Hematopoietic multipotent progenitor cell treated with erythropoietin and hydrocortisone succinate and interleukin-3 and kit ligand, for 8 days (in vitro differentiated cells): ENCODE measurements at regions not wholly inside any gene's neighbourhood (a gene's known extent, or its start where the extent isn't known, plus 50 kb on each side); places are given as distances from the start of the nearest gene placed in this dataset.
A peak's percentile ranks its signal among the peaks of the same experiment; 100 is the strongest.
"Not testable (repeated sequence)": the region's sequence is repeated elsewhere in the genome, so short reads cannot be mapped to it uniquely, and the experiment has no call there.

ENCODE experiments used
- DNase-seq: peaks from one replicate; pipeline ENCODE4 v3.0.0-alpha.2; 2015

DNA sequence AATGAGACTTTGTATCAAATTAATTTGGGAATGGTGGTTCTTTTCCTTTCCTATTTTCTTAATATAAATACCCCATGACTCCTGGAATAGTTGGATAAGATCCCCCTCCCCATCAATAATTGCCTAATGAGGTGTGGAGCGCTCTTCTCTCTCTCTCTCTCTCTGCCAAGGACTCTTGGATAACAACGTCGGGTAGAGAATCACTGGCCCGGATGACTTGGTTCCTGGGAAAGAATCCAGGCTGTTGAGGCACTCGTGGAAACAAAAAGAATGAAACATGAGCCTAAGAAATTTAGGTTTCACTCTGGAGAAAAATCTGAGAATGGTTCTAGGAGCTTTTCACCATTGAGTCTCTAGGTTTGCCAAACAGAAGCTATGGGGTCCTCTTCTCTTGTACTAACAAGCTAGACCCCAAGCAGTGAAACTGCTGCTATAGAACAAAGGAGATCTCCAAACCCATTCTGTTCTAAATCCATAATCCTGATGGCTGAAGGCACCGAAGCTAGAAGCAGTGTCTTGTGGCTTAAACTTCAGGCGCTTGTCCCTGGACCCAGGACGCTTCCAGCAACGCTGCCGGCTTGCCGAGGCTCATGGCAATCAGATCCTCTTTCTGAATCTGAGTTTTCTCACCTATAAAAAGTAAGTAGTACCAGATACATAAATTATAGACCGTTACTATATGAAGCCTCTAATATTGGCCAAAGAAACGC, 241.6 kb upstream of the BTBD3 start:
- DNase-seq, result no peak

GRCh38 chr20:11676630-11677287, 240.9 kb upstream of the BTBD3 start:
- DNase-seq, result peak; percentile 33

DNA sequence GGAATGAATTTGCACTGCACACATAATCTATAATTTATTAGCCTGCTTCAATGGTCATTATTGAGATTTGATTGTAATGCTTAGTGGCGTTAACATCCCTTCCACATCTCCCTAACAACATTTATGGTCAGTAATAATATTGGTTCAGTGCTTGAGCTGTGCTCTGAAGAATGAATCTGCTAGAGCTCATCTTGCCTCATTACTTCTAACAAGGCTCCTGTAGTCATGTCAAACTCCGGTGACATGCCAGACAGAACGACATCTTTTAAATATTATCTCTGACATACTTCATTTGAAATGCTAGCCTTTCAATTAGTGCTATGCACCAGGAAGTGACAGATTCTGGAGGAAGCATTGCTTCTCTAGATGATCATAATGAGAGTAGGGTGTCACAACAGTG, 240.3 kb upstream of the BTBD3 start:
- DNase-seq, result no peak

- DNase-seq, result no peak
These were observed 239.9 kb upstream of the BTBD3 start for GRCh38 chr20:11677836-11678235.

- DNase-seq, result no peak
These were observed 235.4 kb upstream of the BTBD3 start for GRCh38 chr20:11682285-11682684.

DNA sequence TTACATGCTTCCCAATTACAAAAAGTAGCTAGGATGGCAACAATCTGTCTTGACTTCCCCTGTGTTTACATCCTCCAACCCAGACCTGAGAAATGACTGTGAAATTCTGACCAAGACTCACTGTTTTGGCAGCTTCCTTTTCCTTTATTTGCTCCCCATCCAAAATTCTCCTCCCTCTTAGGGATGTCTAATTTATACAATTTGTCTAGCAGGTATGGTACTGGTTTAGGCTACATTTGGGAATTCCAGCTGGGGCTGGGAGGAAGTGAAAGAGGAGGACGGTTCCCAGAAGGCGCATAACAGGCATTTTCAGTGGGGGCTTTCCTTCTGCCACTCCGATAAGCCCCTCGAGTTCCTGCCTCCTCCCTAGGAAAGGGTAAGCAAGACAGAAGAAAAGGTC, 231.5 kb upstream of the BTBD3 start:
- no peak for DNase-seq

GRCh38 chr20:11686820-11687543, 230.7 kb upstream of the BTBD3 start:
- no peak for DNase-seq

- no peak for DNase-seq
These were observed 230.0 kb upstream of the BTBD3 start for GRCh38 chr20:11687546-11688292.

- no peak for DNase-seq
These were observed 228.4 kb upstream of the BTBD3 start for GRCh38 chr20:11689262-11689661.

- DNase-seq, result no peak
These were observed 225.9 kb upstream of the BTBD3 start for GRCh38 chr20:11691766-11692165.

DNA sequence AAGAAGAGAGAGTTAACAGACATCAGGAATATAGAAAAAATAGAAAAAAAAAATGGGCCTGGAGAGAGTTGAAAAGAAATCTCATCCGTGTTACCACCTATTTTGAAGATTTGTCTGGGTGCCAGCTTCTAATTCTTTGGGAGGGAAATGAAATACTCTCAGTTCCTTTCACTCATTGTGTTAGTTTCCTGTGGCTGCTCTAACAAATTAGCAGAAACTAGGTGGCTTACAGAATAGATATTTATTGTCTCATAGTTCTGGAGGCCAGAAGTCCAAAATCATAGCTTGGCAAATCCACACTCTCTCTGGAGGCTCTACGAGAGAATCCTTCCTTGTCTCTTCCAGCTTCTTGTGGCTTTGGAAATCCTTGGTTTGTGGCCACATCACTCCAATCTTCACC, 225.1 kb upstream of the BTBD3 start:
- DNase-seq, result no peak

GRCh38 chr20:11694467-11694866, 223.2 kb upstream of the BTBD3 start:
- no peak for DNase-seq

GRCh38 chr20:11697055-11697454, 220.6 kb upstream of the BTBD3 start:
- DNase-seq, result no peak

GRCh38 chr20:11697646-11698045, 220.0 kb upstream of the BTBD3 start:
- no peak for DNase-seq

GRCh38 chr20:11698124-11698523, 219.6 kb upstream of the BTBD3 start:
- no peak for DNase-seq

GRCh38 chr20:11700831-11701230, 216.9 kb upstream of the BTBD3 start:
- no peak for DNase-seq

GRCh38 chr20:11702721-11703518, 214.8 kb upstream of the BTBD3 start:
- DNase-seq, result no peak

GRCh38 chr20:11705512-11705911, 212.2 kb upstream of the BTBD3 start:
- DNase-seq, result no peak

- not testable (repeated sequence) for DNase-seq
These were observed 209.5 kb upstream of the BTBD3 start for GRCh38 chr20:11708223-11708622.

GRCh38 chr20:11711214-11711613, 206.5 kb upstream of the BTBD3 start:
- DNase-seq, result no peak

- DNase-seq, result no peak
These were observed 205.0 kb upstream of the BTBD3 start for GRCh38 chr20:11712639-11713160.

DNA sequence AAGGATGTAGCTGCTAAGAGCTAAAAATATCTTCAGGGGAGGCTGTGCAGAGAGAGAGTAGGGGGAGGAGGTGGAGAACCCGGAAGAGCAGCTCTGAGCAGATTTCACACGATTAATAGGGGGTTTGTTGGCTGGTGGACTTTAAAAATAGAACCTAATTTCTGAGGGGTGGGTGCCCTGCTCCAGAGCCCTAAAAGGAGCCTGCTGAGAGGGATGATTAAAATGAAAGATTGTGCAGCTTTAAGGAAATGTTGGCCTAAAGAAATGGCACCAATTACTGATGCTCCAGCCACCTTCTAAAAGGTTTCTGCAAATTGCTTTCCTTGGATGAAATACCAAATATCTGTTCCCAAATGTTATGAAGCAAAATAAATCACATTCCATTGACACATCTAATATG, 202.8 kb upstream of the BTBD3 start:
- DNase-seq, result no peak
